K562 (cell line): ENCODE measurements at regions not wholly inside any gene's neighbourhood (a gene's known extent, or its start where the extent isn't known, plus 50 kb on each side); places are given as distances from the start of the nearest gene placed in this dataset.

Experiments used
- CC2D1A ChIP-seq: fragments of 450-650 bp; IDR thresholded peaks from 2 replicates; pipeline ENCODE4 v1.6.1; 2017; ENCODE audit warnings: mild to moderate bottlenecking
- CEBPG ChIP-seq, 3 experiments: fragments of 200-800 bp in 1 of 3; sonication (Bioruptor generic) in 1 of 3; sonication (generic) in 1 of 3; formaldehyde crosslinking in 1 of 3; IDR thresholded peaks in 2 of 3; conservative IDR thresholded peaks in 1 of 3; 2 replicates each; pipeline versions ENCODE4 v1.6.1 to v1.8.0; 2016 to 2022; ENCODE audit warnings: missing compliant biosample characterization in 2 of 3, missing genetic modification characterization in 2 of 3, mild to moderate bottlenecking in 1 of 3, missing genetic modification reagents in 1 of 3
- DIDO1 ChIP-seq: fragments of 450-650 bp; IDR thresholded peaks from 2 replicates; pipeline ENCODE4 v1.6.1; 2016; ENCODE audit warnings: low read depth, missing biosample characterization, missing genetic modification characterization
- ESRRB ChIP-seq: fragments of 250-450 bp; sonication (Bioruptor Pico); IDR thresholded peaks from 2 replicates; pipeline ENCODE4 v1.5.0; 2020; ENCODE audit warnings: mild to moderate bottlenecking, moderate library complexity, borderline replicate concordance
- NCOR1 ChIP-seq: fragments of 450-650 bp; IDR thresholded peaks from 2 replicates; pipeline ENCODE4 v1.6.1; 2016; ENCODE audit warnings: mild to moderate bottlenecking, moderate library complexity
- PTBP1 ChIP-seq: fragments of 200-400 bp; formaldehyde crosslinking; IDR thresholded peaks from 2 replicates; pipeline ENCODE4 v1.6.1; 2017; ENCODE audit warnings: low read depth, low read length
- TEAD4 ChIP-seq, 2 experiments: sonication (generic) in 1 of 2; formaldehyde crosslinking in 1 of 2; IDR thresholded peaks; 2 replicates each; pipeline versions ENCODE4 v1.6.1 to v1.8.0; 2012 to 2022; ENCODE audit warnings: borderline replicate concordance in 1 of 2, inconsistent platforms in 1 of 2, low read length in 1 of 2, mild to moderate bottlenecking in 1 of 2, missing genetic modification reagents in 1 of 2
- ZNF41 ChIP-seq: fragments of 250-450 bp; sonication (Bioruptor Pico); conservative IDR thresholded peaks from 2 replicates; pipeline ENCODE4 v1.4.0; 2020; ENCODE audit warnings: mild to moderate bottlenecking
- ZNF785 ChIP-seq: fragments of 250-450 bp; sonication (Bioruptor Pico); IDR thresholded peaks from 2 replicates; pipeline ENCODE4 v1.4.0; 2020; ENCODE audit warnings: mild to moderate bottlenecking
- TF ChIP-seq, protein P1 (sequence below): fragments of 450-650 bp; conservative IDR thresholded peaks from 2 replicates; pipeline ENCODE4 v1.6.1; 2016; ENCODE audit warnings: missing genetic modification characterization, low read depth, mild to moderate bottlenecking, control low read depth, missing compliant biosample characterization
- TF ChIP-seq, protein P2 (sequence below), 2 experiments: fragments of 450-650 bp; IDR thresholded peaks; 2 replicates each; pipeline ENCODE4 v1.6.1; 2016
- TF ChIP-seq, protein P3 (sequence below): fragments of 250-450 bp; sonication (Bioruptor Pico); IDR thresholded peaks from 2 replicates; pipeline ENCODE4 v1.8.0; 2021; ENCODE audit warnings: moderate library complexity, mild to moderate bottlenecking, inconsistent platforms
- TF ChIP-seq, protein P4 (sequence below): fragments of 450-650 bp; IDR thresholded peaks from 2 replicates; pipeline ENCODE4 v1.6.1; 2016; ENCODE audit warnings: missing biosample characterization, missing genetic modification characterization
- TF ChIP-seq, protein P5 (sequence below): fragments of 450-650 bp; IDR thresholded peaks from 2 replicates; pipeline ENCODE4 v1.6.1; 2016; ENCODE audit warnings: borderline replicate concordance
- TF ChIP-seq, protein P6 (sequence below): fragments of 450-650 bp; formaldehyde crosslinking; IDR thresholded peaks from 2 replicates; pipeline ENCODE4 v1.4.0; 2020; ENCODE audit warnings: mild to moderate bottlenecking, moderate library complexity
- TF ChIP-seq, protein P7 (sequence below): fragments of 450-650 bp; formaldehyde crosslinking; conservative IDR thresholded peaks from 2 replicates; pipeline ENCODE4 v1.4.0; 2022; ENCODE audit warnings: mild to moderate bottlenecking, missing genetic modification characterization

DNA sequence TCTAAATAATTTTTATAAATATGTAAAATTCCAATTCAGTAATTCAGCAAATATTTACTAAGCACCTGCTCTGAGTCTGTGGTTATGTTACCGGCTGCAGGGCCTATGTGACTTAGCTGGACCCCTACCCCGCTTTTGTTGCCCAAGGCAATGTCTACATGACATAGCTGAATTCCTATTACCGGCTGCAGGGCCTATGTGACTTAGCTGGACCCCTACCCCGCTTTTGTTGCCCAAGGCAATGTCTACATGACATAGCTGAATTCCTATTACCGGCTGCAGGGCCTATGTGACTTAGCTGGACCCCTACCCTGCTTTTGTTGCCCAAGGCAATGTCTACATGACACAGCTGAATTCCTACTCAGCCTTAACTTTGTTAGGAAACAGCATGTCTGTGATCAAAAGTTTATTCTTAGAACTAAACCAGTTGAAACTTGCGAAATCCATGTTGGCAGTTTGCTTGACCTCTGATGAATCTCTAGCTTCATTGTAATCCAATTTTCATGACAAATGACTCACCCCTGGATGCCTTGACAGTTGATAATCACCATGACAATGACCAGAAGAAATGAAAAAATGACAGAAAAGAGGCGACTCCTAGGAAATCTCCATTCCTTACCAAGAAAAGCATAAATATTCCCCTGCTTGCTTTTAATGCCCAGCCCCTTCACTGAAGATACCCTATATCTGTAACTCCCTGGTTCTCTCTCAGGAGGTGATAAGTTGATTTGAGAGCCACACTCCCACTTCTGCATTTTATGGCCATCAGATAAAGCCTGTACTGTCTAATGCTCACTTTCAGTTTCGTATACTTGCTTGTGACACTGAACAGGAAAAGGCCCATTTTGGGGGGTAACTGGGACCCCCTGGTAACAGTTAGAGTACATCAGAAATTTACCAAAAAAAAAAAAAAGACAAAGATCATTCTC, 148.4 kb upstream of the SYT10 start (continued):
- TF ChIP-seq, protein P1, sequence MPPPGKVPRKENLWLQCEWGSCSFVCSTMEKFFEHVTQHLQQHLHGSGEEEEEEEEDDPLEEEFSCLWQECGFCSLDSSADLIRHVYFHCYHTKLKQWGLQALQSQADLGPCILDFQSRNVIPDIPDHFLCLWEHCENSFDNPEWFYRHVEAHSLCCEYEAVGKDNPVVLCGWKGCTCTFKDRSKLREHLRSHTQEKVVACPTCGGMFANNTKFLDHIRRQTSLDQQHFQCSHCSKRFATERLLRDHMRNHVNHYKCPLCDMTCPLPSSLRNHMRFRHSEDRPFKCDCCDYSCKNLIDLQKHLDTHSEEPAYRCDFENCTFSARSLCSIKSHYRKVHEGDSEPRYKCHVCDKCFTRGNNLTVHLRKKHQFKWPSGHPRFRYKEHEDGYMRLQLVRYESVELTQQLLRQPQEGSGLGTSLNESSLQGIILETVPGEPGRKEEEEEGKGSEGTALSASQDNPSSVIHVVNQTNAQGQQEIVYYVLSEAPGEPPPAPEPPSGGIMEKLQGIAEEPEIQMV = no peak; the same call in 1 of the 2 replicates
- TF ChIP-seq NCOR1 (peak; percentile 98), PTBP1 (no peak), ZNF41 (CRISPR knock-in tag) (no peak), CC2D1A (peak; percentile 96), ZNF785 (CRISPR knock-in tag) (no peak), DIDO1 (no peak), TEAD4 (IDR thresholded peaks at IDR 0.05; ENCODE audit: low read length) (peak; percentile 95), TEAD4 (CRISPR knock-in tag; IDR thresholded peaks at IDR 0.05; ENCODE audit: borderline replicate concordance) (no peak), CEBPG (CRISPR knock-in tag; IDR thresholded peaks at IDR 0.05) (peak; percentile 75; the same call in 1 of the 2 replicates), CEBPG (tag; conservative IDR thresholded peaks at IDR 0.05 in 1 of 2, IDR thresholded peaks at IDR 0.05 in 1 of 2) (peak; percentile 87), ESRRB (CRISPR knock-in tag) (no peak)
- TF ChIP-seq, protein P2, sequence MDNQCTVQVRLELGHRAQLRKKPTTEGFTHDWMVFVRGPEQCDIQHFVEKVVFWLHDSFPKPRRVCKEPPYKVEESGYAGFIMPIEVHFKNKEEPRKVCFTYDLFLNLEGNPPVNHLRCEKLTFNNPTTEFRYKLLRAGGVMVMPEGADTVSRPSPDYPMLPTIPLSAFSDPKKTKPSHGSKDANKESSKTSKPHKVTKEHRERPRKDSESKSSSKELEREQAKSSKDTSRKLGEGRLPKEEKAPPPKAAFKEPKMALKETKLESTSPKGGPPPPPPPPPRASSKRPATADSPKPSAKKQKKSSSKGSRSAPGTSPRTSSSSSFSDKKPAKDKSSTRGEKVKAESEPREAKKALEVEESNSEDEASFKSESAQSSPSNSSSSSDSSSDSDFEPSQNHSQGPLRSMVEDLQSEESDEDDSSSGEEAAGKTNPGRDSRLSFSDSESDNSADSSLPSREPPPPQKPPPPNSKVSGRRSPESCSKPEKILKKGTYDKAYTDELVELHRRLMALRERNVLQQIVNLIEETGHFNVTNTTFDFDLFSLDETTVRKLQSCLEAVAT (IDR thresholded peaks at IDR 0.05) = peak in 1 of 2 experiments; percentile 67; a peak in 3 of 4 replicates
- TF ChIP-seq, protein P3, sequence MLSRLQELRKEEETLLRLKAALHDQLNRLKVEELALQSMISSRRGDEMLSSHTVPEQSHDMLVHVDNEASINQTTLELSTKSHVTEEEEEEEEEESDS = no peak
- TF ChIP-seq, protein P4, sequence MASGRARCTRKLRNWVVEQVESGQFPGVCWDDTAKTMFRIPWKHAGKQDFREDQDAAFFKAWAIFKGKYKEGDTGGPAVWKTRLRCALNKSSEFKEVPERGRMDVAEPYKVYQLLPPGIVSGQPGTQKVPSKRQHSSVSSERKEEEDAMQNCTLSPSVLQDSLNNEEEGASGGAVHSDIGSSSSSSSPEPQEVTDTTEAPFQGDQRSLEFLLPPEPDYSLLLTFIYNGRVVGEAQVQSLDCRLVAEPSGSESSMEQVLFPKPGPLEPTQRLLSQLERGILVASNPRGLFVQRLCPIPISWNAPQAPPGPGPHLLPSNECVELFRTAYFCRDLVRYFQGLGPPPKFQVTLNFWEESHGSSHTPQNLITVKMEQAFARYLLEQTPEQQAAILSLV = 0 out of 2 replicates have a peak, but pooled peaks have one; percentile 28
- TF ChIP-seq, protein P5, sequence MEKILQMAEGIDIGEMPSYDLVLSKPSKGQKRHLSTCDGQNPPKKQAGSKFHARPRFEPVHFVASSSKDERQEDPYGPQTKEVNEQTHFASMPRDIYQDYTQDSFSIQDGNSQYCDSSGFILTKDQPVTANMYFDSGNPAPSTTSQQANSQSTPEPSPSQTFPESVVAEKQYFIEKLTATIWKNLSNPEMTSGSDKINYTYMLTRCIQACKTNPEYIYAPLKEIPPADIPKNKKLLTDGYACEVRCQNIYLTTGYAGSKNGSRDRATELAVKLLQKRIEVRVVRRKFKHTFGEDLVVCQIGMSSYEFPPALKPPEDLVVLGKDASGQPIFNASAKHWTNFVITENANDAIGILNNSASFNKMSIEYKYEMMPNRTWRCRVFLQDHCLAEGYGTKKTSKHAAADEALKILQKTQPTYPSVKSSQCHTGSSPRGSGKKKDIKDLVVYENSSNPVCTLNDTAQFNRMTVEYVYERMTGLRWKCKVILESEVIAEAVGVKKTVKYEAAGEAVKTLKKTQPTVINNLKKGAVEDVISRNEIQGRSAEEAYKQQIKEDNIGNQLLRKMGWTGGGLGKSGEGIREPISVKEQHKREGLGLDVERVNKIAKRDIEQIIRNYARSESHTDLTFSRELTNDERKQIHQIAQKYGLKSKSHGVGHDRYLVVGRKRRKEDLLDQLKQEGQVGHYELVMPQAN = no peak
- TF ChIP-seq, protein P6, sequence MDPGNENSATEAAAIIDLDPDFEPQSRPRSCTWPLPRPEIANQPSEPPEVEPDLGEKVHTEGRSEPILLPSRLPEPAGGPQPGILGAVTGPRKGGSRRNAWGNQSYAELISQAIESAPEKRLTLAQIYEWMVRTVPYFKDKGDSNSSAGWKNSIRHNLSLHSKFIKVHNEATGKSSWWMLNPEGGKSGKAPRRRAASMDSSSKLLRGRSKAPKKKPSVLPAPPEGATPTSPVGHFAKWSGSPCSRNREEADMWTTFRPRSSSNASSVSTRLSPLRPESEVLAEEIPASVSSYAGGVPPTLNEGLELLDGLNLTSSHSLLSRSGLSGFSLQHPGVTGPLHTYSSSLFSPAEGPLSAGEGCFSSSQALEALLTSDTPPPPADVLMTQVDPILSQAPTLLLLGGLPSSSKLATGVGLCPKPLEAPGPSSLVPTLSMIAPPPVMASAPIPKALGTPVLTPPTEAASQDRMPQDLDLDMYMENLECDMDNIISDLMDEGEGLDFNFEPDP = no peak
- TF ChIP-seq, protein P7, sequence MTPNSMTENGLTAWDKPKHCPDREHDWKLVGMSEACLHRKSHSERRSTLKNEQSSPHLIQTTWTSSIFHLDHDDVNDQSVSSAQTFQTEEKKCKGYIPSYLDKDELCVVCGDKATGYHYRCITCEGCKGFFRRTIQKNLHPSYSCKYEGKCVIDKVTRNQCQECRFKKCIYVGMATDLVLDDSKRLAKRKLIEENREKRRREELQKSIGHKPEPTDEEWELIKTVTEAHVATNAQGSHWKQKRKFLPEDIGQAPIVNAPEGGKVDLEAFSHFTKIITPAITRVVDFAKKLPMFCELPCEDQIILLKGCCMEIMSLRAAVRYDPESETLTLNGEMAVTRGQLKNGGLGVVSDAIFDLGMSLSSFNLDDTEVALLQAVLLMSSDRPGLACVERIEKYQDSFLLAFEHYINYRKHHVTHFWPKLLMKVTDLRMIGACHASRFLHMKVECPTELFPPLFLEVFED (CRISPR knock-in tag) = no peak
